AG04450 (cell line): ENCODE measurements at regions not wholly inside any gene's neighbourhood (a gene's known extent, or its start where the extent isn't known, plus 50 kb on each side); places are given as distances from the start of the nearest gene placed in this dataset.

ENCODE experiments used
- CTCF ChIA-PET: fragments of 300-600, 350-600 bp; formaldehyde crosslinking; extraction: SDS; loops from one replicate; lab custom pipeline; 2022; ENCODE audit warnings: antibody characterized with exemption, inconsistent platforms; lab: Charles Lee
- POLR2A ChIA-PET: fragments of 350-600 bp; formaldehyde crosslinking; extraction: SDS; loops from one replicate; lab custom pipeline; 2021; ENCODE audit warnings: antibody characterized with exemption, inconsistent platforms; lab: Yijun Ruan, JAX
- DNase-seq: peaks from one replicate; pipeline ENCODE4 v3.0.0-alpha.2; 2011; ENCODE audit warnings: low read depth, low spot score
- H3K27ac ChIP-seq: one replicate; pipeline ENCODE4 v1.5.1; 2012; ENCODE audit warnings: low read depth, low read length, control low read depth
- H3K27me3 ChIP-seq: one replicate; pipeline ENCODE4 v1.6.0; 2012; ENCODE audit warnings: low read length; ENCODE audit not compliant: control insufficient read depth, insufficient read depth
- H3K4me3 ChIP-seq: 2 replicates; pipeline ENCODE4 v1.5.1; 2011; ENCODE audit warnings: mild to moderate bottlenecking, low read depth, low read length, control low read depth
- H3K9me3 ChIP-seq: 2 replicates; pipeline ENCODE4 v1.5.1; 2012; ENCODE audit warnings: low read length; ENCODE audit not compliant: control insufficient read depth, insufficient read depth
- TF ChIP-seq, protein P1 (sequence below): IDR thresholded peaks from 2 replicates; pipeline ENCODE4 v1.5.1; 2011; ENCODE audit warnings: low read depth, low read length, control low read depth, inconsistent platforms

DNA sequence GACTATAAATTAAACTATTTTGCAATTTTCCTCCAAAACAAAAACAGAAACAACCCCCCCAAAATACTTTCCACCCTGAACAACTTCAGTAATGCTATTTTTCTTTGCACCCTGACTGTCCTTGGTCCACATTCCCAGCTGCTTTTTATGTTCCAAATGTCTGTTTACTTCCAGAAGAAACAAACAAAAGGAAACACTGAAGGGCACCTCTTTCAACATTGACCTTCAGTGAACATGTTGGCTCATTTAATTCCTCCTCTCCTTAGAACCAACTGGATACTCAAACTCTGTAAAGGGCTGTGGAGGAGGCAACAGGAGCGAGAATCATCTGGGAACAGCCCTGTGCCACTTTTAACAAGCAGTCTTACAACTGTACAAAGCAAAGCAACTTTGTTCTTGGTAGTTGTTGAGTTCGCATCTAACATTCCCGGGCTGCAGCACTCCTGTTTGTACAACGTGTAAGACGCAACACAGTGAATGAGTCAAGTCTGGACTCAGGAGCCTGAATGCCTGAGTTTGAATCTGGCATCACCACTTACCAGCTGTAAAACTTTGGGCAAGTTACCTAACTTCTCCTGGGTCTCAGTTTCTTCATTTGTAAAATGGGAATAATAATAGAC lies 111.4 kb upstream of the GATA6 start:
- Histone ChIP-seq H3K9me3 (no peaks in the 10 kb centered on the region), H3K4me3 (no peak overlapping the region), H3K27me3 (peaks cover 7% of the 10 kb centered on the region), H3K27ac (no peak overlapping the region)
- CTCF ChIA-PET = no interaction called here
- DNase-seq = no peak
- TF ChIP-seq, protein P1, sequence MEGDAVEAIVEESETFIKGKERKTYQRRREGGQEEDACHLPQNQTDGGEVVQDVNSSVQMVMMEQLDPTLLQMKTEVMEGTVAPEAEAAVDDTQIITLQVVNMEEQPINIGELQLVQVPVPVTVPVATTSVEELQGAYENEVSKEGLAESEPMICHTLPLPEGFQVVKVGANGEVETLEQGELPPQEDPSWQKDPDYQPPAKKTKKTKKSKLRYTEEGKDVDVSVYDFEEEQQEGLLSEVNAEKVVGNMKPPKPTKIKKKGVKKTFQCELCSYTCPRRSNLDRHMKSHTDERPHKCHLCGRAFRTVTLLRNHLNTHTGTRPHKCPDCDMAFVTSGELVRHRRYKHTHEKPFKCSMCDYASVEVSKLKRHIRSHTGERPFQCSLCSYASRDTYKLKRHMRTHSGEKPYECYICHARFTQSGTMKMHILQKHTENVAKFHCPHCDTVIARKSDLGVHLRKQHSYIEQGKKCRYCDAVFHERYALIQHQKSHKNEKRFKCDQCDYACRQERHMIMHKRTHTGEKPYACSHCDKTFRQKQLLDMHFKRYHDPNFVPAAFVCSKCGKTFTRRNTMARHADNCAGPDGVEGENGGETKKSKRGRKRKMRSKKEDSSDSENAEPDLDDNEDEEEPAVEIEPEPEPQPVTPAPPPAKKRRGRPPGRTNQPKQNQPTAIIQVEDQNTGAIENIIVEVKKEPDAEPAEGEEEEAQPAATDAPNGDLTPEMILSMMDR = no peak
- POLR2A ChIA-PET = no interaction called here

DNA sequence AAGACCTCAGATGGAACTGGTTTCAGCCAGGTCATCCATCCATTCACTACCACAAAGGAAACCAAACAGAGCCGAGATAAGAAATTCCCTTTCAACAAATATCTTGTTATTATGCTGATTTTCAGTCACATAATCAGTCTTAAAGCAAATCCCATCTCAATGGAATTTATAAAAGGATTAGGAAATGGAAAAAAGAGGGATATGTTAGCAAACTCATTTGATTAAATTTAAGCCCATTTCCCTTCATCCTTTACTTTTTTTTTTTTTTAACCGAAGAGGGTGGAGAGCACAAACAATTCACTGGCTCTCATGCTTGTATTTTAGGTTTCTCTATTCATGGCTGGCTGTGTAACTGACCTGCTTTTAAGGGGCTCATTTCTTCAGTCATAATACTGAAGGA lies 109.0 kb upstream of the GATA6 start:
- Histone ChIP-seq H3K9me3 (no peaks in the 10 kb centered on the region), H3K27ac (no peak overlapping the region), H3K4me3 (no peak overlapping the region), H3K27me3 (peaks cover 11% of the 10 kb centered on the region)
- ChIA-PET POLR2A (no interaction called here), CTCF (no interaction called here)
- TF ChIP-seq, protein P1 = no peak
- no peak for DNase-seq

DNA sequence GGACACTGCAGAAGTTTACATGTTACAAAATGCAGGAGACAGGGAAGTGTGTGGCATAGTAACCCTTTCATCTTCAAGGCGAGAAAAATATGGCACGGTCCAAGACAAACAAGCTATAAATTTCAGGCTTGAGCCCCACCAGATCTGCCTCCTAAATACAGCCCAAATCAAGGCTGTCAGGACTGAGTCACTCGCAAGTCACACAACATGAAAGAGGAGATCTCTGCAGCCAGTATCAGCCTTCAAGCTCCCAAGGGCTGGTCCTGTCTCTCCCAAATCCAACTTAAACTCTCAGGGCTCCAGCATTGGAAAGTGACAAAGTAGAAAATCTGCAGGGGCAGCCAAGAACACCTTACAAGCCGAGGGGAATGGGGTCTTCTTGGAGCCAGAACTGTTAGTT lies 106.3 kb upstream of the GATA6 start:
- Histone ChIP-seq H3K4me3 (no peak overlapping the region), H3K9me3 (no peaks in the 10 kb centered on the region), H3K27ac (no peak overlapping the region), H3K27me3 (peaks cover 7% of the 10 kb centered on the region)
- ChIA-PET CTCF (no interaction called here), POLR2A (no interaction called here)
- no peak for DNase-seq
- TF ChIP-seq, protein P1 = no peak

DNA sequence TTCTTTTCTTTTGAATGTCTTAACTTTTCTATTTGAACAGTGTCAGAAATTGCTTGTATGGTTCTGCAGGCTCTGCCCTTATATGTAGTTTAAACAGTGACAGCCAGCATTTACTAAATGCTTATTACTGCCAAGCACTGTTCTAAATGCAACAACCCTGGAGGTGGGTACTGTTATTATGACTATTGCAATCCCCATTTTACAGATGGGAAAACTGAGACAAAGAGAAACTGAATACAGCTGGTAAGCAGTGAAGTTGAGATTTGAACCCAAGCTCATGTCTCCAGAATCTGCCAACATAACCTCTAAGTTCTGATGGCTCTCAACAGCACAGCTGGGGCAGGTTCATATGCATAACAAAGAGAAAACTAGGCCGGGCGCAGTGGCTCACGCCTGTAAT lies 105.7 kb upstream of the GATA6 start:
- POLR2A ChIA-PET = no interaction called here
- CTCF ChIA-PET = no interaction called here

DNA sequence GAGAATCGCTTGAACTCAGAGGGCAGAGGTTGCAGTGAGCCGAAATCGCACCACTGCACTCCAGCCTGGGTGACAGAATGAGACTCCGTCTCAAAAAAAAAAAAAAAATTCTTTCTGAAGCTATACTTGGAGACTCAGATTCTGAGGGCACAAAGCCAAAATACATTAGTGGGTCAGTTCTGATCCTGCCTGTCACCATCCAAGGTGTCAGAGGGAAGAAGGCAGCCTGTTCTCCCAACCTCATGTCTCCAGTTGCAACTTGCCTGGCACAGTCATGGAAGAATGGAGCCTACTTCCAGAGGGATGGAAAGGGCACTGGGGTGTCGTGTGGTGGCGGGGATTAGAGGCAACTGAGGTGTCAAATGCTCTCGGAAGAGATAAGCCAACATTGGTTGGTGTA lies 104.8 kb upstream of the GATA6 start:
- DNase-seq = no peak
- POLR2A ChIA-PET = no interaction called here
- TF ChIP-seq, protein P1 = no peak
- Histone ChIP-seq H3K27me3 (peaks cover 7% of the 10 kb centered on the region), H3K9me3 (no peaks in the 10 kb centered on the region), H3K27ac (no peak overlapping the region), H3K4me3 (no peak overlapping the region)
- CTCF ChIA-PET = no interaction called here

More for the DNA sequence above, 105.7 kb upstream of the GATA6 start:
- TF ChIP-seq, protein P1 = no peak
- Histone ChIP-seq H3K27me3 (peaks cover 7% of the 10 kb centered on the region), H3K9me3 (no peaks in the 10 kb centered on the region), H3K27ac (no peak overlapping the region), H3K4me3 (no peak overlapping the region)
- DNase-seq = no peak
